HepG2 (cell line): ENCODE measurements at regions not wholly inside any gene's neighbourhood (a gene's known extent, or its start where the extent isn't known, plus 50 kb on each side); places are given as distances from the start of the nearest gene placed in this dataset.

Experiments used
- ARID2 ChIP-seq: sonication (generic); formaldehyde crosslinking; IDR thresholded peaks from 2 replicates; pipeline ENCODE4 v1.8.1; 2022; ENCODE audit warnings: mild to moderate bottlenecking, missing genetic modification reagents, borderline replicate concordance
- EEA1 ChIP-seq: sonication (generic); formaldehyde crosslinking; IDR thresholded peaks from 2 replicates; pipeline ENCODE4 v1.5.1; 2020; ENCODE audit warnings: mild to moderate bottlenecking, missing genetic modification reagents, borderline replicate concordance
- GATAD2A ChIP-seq: IDR thresholded peaks from 2 replicates; pipeline ENCODE4 v1.6.1; 2016
- HNF1B ChIP-seq: sonication (generic); formaldehyde crosslinking; IDR thresholded peaks from 2 replicates; pipeline ENCODE4 v1.5.1; 2020; ENCODE audit warnings: mild to moderate bottlenecking, moderate library complexity, missing genetic modification reagents
- MNT ChIP-seq: fragments of 450-650 bp; IDR thresholded peaks from 2 replicates; pipeline ENCODE4 v1.6.1; 2016
- SALL1 ChIP-seq: sonication (generic); formaldehyde crosslinking; IDR thresholded peaks from 2 replicates; pipeline ENCODE4 v1.8.0; 2022; ENCODE audit warnings: mild to moderate bottlenecking, missing genetic modification reagents
- SETDB1 ChIP-seq: sonication (generic); formaldehyde crosslinking; IDR thresholded peaks from 2 replicates; pipeline ENCODE4 v1.5.1; 2020; ENCODE audit warnings: missing genetic modification reagents, mild to moderate bottlenecking, borderline replicate concordance
- SMAD3 ChIP-seq: sonication (generic); formaldehyde crosslinking; IDR thresholded peaks from 2 replicates; pipeline ENCODE4 v1.4.0; 2020; ENCODE audit warnings: missing genetic modification reagents
- ZMYM2 ChIP-seq: sonication (generic); formaldehyde crosslinking; IDR thresholded peaks from 2 replicates; pipeline ENCODE4 v1.8.0; 2022; ENCODE audit warnings: mild to moderate bottlenecking, missing genetic modification reagents
- ZNF124 ChIP-seq: sonication (generic); formaldehyde crosslinking; IDR thresholded peaks from 2 replicates; pipeline ENCODE4 v1.4.0; 2020; ENCODE audit warnings: missing genetic modification reagents
- ZNF275 ChIP-seq: sonication (generic); formaldehyde crosslinking; IDR thresholded peaks from 2 replicates; pipeline ENCODE4 v1.8.0; 2022; ENCODE audit warnings: missing genetic modification reagents, mild to moderate bottlenecking, inconsistent platforms, borderline replicate concordance
- ZNF292 ChIP-seq: sonication (generic); formaldehyde crosslinking; IDR thresholded peaks from 2 replicates; pipeline ENCODE4 v1.8.1; 2022; ENCODE audit warnings: mild to moderate bottlenecking, low read depth, missing genetic modification reagents, borderline replicate concordance
- ZNF318 ChIP-seq: sonication (generic); formaldehyde crosslinking; IDR thresholded peaks from 2 replicates; pipeline ENCODE4 v1.4.0; 2020; ENCODE audit warnings: mild to moderate bottlenecking, missing genetic modification reagents
- ZNF430 ChIP-seq: sonication (generic); formaldehyde crosslinking; IDR thresholded peaks from 2 replicates; pipeline ENCODE4 v1.9.0; 2021; ENCODE audit warnings: mild to moderate bottlenecking, missing genetic modification reagents
- ZNF451 ChIP-seq: sonication (generic); formaldehyde crosslinking; IDR thresholded peaks from 2 replicates; pipeline ENCODE4 v1.5.0; 2020; ENCODE audit warnings: mild to moderate bottlenecking, missing genetic modification reagents
- ZNF569 ChIP-seq: sonication (generic); formaldehyde crosslinking; IDR thresholded peaks from 2 replicates; pipeline ENCODE4 v1.5.0; 2020; ENCODE audit warnings: mild to moderate bottlenecking, missing genetic modification reagents, moderate library complexity, borderline replicate concordance
- ZNF850 ChIP-seq: sonication (generic); formaldehyde crosslinking; conservative IDR thresholded peaks from 2 replicates; pipeline ENCODE4 v1.9.0; 2021; ENCODE audit warnings: mild to moderate bottlenecking, missing genetic modification reagents

- TF ChIP-seq ZNF318 (CRISPR knock-in tag) (0 out of 2 replicates have a peak, but pooled peaks have one; percentile 6), GATAD2A (CRISPR knock-in tag) (no peak), ZNF569 (CRISPR knock-in tag) (no peak), ZNF430 (peak; percentile 29; the same call in 1 of the 2 replicates), ZNF850 (CRISPR knock-in tag) (no peak), EEA1 (CRISPR knock-in tag) (no peak), HNF1B (CRISPR knock-in tag) (no peak; the same call in 1 of the 2 replicates), ZNF275 (no peak), SMAD3 (no peak), ARID2 (CRISPR knock-in tag) (0 out of 2 replicates have a peak, but pooled peaks have one; percentile 24), MNT (0 out of 2 replicates have a peak, but pooled peaks have one; percentile 3), ZMYM2 (no peak), ZNF451 (CRISPR knock-in tag) (no peak), ZNF292 (CRISPR knock-in tag) (0 out of 2 replicates have a peak, but pooled peaks have one; percentile 42), SETDB1 (CRISPR knock-in tag) (no peak), SALL1 (CRISPR knock-in tag) (peak; percentile 46; the same call in 1 of the 2 replicates), ZNF124 (CRISPR knock-in tag) (no peak)
Measured at GRCh38 chr9:129489838-129490582, 130.9 kb downstream of the C9orf50 start (continued).
